Erythroblast (primary cell): ENCODE measurements at regions not wholly inside any gene's neighbourhood (a gene's known extent, or its start where the extent isn't known, plus 50 kb on each side); places are given as distances from the start of the nearest gene placed in this dataset.

Source experiments
- GATA1 ChIP-seq: IDR thresholded peaks from 2 replicates; pipeline ENCODE4 v1.6.1; 2011; ENCODE audit warnings: low read depth, mild to moderate bottlenecking, control low read depth, low read length, moderate library complexity
- POLR2A ChIP-seq: IDR thresholded peaks from 2 replicates; pipeline ENCODE4 v1.6.1; 2011; ENCODE audit warnings: mild to moderate bottlenecking, low read length

GRCh38 chr13:68473834-68474326, 1243.7 kb upstream of the PCDH9 start:
- TF ChIP-seq POLR2A, result no peak
- TF ChIP-seq GATA1, result no peak
